GM12874 (cell line): ENCODE measurements at regions not wholly inside any gene's neighbourhood (a gene's known extent, or its start where the extent isn't known, plus 50 kb on each side); places are given as distances from the start of the nearest gene placed in this dataset.

Source experiments
- TF ChIP-seq, protein P1 (sequence below): IDR thresholded peaks from 2 replicates; pipeline ENCODE4 v1.5.1; 2011; ENCODE audit warnings: low read depth, mild to moderate bottlenecking, control low read depth, low read length, moderate library complexity; ENCODE audit not compliant: insufficient read depth

DNA sequence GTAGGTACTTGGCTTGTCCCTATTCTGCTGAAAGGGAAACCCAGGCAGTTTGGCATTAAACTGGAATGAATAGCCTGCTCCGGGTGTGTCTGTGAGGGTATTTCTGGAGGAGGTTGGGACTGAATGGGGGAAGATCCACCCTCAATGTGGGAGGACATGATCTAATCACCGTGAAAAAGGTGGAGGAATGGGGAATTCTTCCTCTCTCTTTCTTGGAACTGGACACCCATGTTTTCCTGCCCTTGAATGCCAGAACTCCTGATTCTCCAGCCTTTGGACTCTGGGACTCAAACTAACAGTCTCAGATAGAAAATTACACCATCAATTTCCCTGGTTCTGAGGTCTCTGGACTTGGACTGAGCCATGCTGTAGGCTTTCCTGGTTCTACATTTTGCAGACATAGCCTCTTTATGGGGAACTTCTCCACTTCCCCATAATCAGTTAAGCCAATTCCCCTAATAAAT lies 391.7 kb downstream of the EDEM1 start:
- TF ChIP-seq, protein P1, sequence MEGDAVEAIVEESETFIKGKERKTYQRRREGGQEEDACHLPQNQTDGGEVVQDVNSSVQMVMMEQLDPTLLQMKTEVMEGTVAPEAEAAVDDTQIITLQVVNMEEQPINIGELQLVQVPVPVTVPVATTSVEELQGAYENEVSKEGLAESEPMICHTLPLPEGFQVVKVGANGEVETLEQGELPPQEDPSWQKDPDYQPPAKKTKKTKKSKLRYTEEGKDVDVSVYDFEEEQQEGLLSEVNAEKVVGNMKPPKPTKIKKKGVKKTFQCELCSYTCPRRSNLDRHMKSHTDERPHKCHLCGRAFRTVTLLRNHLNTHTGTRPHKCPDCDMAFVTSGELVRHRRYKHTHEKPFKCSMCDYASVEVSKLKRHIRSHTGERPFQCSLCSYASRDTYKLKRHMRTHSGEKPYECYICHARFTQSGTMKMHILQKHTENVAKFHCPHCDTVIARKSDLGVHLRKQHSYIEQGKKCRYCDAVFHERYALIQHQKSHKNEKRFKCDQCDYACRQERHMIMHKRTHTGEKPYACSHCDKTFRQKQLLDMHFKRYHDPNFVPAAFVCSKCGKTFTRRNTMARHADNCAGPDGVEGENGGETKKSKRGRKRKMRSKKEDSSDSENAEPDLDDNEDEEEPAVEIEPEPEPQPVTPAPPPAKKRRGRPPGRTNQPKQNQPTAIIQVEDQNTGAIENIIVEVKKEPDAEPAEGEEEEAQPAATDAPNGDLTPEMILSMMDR: no peak

DNA sequence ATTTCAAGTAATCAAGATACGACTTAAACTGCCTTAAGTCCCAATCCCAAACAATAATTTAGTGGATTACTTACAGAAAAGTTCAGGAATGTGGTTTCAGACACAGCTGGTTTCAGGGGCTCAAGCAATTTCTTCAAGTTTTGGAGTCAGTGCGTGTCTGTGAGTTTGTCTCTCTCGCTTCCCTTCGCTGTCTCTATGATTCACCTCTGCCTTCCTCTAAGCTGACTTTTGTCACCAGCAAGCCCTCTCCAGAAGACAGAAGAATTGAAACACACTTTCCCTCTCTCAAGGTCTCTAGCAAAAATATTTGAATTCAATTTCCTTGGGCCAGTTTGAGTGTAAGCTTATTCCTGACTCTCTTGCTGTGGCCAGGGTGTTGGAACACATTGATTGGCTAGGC lies 392.4 kb downstream of the EDEM1 start:
- TF ChIP-seq, protein P1: no peak

DNA sequence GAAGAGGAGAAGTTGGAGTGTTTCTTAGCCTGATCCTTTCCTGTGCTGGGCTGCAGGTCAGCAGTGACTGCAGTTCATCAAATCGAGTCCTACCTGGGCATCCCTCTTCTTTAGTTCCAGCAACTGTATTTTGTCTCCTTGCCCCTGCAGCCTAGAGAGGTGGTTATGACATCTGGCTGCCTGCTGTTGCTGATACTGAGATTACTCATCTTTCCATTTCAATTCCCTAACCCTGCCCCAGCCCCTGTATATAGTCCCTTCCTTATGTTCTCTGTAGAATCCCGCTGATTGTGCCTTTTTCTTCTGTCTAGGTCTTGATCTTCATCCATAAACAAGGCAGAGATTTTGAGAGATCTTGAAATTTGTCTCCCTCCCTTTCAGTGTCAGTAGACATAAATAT lies 393.3 kb downstream of the EDEM1 start:
- TF ChIP-seq, protein P1: no peak

DNA sequence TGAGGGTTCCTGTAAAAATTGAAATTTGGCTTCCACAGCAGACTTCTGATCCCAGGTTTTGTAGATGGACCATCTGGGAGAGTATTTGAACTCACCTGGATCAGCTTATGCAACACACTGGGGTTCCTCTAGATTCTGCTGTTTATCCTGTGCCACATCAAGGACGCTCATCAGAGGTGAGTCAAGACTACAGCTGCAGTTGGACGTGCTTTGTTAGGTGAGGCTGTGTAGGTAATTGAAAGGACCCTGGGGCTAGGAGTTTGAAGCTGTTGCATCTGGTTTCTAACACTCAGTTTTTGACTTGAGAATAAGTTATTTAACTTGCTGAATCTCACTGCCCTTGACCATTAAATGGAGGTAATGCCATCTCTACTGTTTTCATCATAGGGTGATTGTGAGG lies 394.2 kb downstream of the EDEM1 start:
- TF ChIP-seq, protein P1: no peak

DNA sequence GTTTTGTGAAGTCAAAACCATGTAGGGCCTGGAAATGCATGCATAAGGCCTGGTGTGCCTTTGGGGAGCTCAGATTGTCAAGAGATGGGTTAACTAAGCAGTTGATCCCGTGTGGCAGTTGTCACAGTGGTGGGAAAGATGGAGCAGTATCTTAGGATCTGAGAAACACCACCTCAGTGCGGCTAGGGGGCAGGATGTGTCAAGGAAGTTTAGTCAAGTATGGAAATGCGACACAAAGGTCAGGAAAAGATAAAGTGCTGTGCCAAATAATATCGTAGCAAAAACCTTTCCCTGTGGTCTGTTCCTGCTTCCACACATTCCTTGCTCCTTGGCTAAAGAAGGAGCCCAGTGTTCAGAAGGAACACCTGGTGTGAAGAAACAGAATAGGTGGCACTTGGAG lies 396.4 kb downstream of the EDEM1 start:
- TF ChIP-seq, protein P1: no peak

DNA sequence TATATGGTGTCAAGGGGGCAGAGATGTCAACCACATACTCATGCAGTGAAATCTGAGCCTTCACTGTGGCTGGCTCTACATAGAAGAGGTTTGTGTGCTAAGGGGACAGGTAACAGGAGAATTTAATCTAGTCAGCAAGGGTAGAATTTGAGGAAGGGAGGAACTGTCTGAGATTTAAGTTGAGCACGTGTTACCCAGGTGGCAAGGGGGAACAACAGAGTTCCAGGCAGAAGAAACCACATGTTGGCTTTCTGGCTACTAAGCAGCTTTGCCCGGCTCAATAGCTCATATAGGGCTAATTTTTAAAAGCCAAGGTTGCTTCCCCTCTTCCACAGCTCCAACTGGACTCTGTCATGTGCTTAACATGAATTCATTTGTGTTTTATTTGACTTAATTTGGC lies 397.6 kb downstream of the EDEM1 start:
- TF ChIP-seq, protein P1: no peak

DNA sequence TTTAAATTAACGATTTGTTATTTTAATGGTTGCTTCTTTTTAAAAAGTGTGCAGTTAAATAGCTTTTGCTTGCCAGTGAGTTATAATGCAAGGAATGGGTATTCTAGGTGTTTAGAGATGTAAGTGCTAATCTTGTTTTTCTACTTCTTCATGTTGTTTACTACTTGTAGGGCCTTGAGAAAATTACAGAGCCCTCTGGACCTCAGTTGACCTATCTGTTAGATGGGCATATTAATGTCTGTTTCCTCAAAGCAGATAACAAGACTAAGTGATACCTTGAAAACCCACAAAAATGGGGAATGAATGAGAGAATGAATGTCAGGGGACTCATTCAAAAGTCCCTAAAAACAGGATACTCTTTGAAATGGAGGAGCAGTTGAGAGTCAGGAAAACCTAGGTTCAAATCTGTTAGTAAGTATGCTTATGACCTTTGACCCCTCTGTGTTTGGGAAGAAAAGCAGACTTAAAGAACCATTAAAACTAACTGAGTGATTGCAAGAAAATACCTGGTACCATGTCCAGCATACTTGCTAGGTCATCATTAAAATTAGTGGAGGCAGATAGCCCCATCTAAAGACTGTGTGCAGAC lies 419.5 kb downstream of the EDEM1 start:
- TF ChIP-seq, protein P1: no peak
